LNCaP clone FGC (cell line): ENCODE measurements at regions not wholly inside any gene's neighbourhood (a gene's known extent, or its start where the extent isn't known, plus 50 kb on each side); places are given as distances from the start of the nearest gene placed in this dataset.

ENCODE experiments used
- DNase-seq: peaks from one replicate; pipeline ENCODE4 v3.0.0-alpha.2; 2011; ENCODE audit warnings: low read depth
- H3K4me3 ChIP-seq: 2 replicates; pipeline ENCODE4 v1.5.1; 2011; ENCODE audit warnings: mild to moderate bottlenecking, low read depth, low read length, control low read depth
- CTCF ChIP-seq: IDR thresholded peaks from 2 replicates; pipeline ENCODE4 v1.5.1; 2012; ENCODE audit warnings: mild to moderate bottlenecking; ENCODE audit not compliant: control insufficient read depth, insufficient read depth; ENCODE audit errors: extremely low read depth

- no peak overlapping the region for H3K4me3 ChIP-seq
- no peak for DNase-seq
- no peak for TF ChIP-seq CTCF
Measured at GRCh38 chr10:113219446-113219845, 269.4 kb downstream of the TCF7L2 start.

- TF ChIP-seq CTCF = no peak
- no peak for DNase-seq
- no peak overlapping the region for H3K4me3 ChIP-seq
Measured at GRCh38 chr10:113221756-113222168, 271.7 kb downstream of the TCF7L2 start.

GRCh38 chr10:113222207-113222606 lies 272.2 kb downstream of the TCF7L2 start:
- no peak for DNase-seq
- no peak overlapping the region for H3K4me3 ChIP-seq
- TF ChIP-seq CTCF = no peak

- no peak overlapping the region for H3K4me3 ChIP-seq
- no peak for DNase-seq
- TF ChIP-seq CTCF = no peak
Measured at GRCh38 chr10:113225364-113225763, 275.3 kb downstream of the TCF7L2 start.

- TF ChIP-seq CTCF = no peak
- no peak overlapping the region for H3K4me3 ChIP-seq
- DNase-seq = no peak
Measured at GRCh38 chr10:113225903-113226302, 275.9 kb downstream of the TCF7L2 start.

GRCh38 chr10:113226399-113226798 lies 276.4 kb downstream of the TCF7L2 start:
- no peak for TF ChIP-seq CTCF
- no peak overlapping the region for H3K4me3 ChIP-seq
- DNase-seq = no peak

- TF ChIP-seq CTCF = no peak
- DNase-seq = no peak
- H3K4me3 ChIP-seq = no peak overlapping the region
Measured at GRCh38 chr10:113226831-113227445, 276.9 kb downstream of the TCF7L2 start.
